Peyer's patch (tissue), 4 donors: ENCODE measurements at regions not wholly inside any gene's neighbourhood (a gene's known extent, or its start where the extent isn't known, plus 50 kb on each side); places are given as distances from the start of the nearest gene placed in this dataset.

Source experiments
- DNase-seq, 3 donors: peaks; one replicate each; pipeline ENCODE4 v3.0.0-alpha.2; 2017 to 2019
- H3K27ac ChIP-seq, 4 donors: fragments of 200-600 bp; sonication (generic); one replicate each; pipeline ENCODE4 v1.5.1; 2016 to 2019
- H3K27me3 ChIP-seq, 2 donors: fragments of 200-600 bp; sonication (generic); one replicate each; pipeline ENCODE4 v1.5.1; 2019
- H3K36me3 ChIP-seq, 3 donors: fragments of 200-600 bp; sonication (generic); one replicate each; pipeline ENCODE4 v1.5.1; 2016 to 2019
- H3K4me1 ChIP-seq, 4 donors: fragments of 200-600 bp; sonication (generic); one replicate each; pipeline ENCODE4 v1.5.1; 2016 to 2019
- H3K4me3 ChIP-seq, 4 donors: fragments of 200-600 bp; sonication (generic); 1 replicate in 3 of 4; 2 replicates in 1 of 4; pipeline ENCODE4 v1.5.1; 2016 to 2019; ENCODE audit warnings: mild to moderate bottlenecking in 1 of 4
- H3K9me3 ChIP-seq, 4 donors: fragments of 200-600 bp; sonication (generic); one replicate each; pipeline ENCODE4 v1.5.1; 2016 to 2019; ENCODE audit warnings: mild to moderate bottlenecking in 1 of 4
- POLR2A ChIP-seq, 2 donors: fragments of 450-650 bp; IDR thresholded peaks; one replicate each; pipeline ENCODE4 v1.5.1; 2017; ENCODE audit warnings: antibody characterized with exemption in 2 of 2, mild to moderate bottlenecking in 2 of 2, moderate library complexity in 2 of 2
- TF ChIP-seq, protein P1 (sequence below), 6 experiments: fragments of 450-650 bp in 4 of 6; fragments of 200-600 bp in 2 of 6; sonication (generic) in 1 of 6; IDR thresholded peaks; one replicate each; pipeline ENCODE4 v1.5.1; 2017 to 2019; ENCODE audit warnings: antibody characterized with exemption in 6 of 6, mild to moderate bottlenecking in 3 of 6, moderate library complexity in 1 of 6

DNA sequence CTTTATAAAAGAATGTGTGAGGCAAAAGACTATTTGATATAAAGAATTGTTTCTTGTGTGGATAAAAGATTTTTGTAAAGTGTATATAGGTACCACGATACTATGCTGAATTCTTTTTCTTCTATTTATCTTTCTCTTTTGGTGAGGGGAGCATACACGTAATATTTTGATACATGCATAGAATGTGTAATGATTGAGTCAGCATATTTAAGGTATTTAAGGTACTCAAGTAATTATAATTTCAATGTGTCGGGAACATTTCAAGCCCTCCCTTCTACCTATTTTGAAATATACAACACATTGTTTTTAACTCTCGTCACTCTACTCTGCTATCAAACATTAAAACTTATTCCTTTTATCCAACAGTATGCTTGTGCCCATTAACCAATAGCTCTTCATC is 1221.6 kb upstream of the PHF14 start:
- no peak overlapping the region for H3K27ac ChIP-seq
- no peak for TF ChIP-seq POLR2A (IDR thresholded peaks at IDR 0.05)
- TF ChIP-seq, protein P1, sequence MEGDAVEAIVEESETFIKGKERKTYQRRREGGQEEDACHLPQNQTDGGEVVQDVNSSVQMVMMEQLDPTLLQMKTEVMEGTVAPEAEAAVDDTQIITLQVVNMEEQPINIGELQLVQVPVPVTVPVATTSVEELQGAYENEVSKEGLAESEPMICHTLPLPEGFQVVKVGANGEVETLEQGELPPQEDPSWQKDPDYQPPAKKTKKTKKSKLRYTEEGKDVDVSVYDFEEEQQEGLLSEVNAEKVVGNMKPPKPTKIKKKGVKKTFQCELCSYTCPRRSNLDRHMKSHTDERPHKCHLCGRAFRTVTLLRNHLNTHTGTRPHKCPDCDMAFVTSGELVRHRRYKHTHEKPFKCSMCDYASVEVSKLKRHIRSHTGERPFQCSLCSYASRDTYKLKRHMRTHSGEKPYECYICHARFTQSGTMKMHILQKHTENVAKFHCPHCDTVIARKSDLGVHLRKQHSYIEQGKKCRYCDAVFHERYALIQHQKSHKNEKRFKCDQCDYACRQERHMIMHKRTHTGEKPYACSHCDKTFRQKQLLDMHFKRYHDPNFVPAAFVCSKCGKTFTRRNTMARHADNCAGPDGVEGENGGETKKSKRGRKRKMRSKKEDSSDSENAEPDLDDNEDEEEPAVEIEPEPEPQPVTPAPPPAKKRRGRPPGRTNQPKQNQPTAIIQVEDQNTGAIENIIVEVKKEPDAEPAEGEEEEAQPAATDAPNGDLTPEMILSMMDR (IDR thresholded peaks at IDR 0.05) = no peak
- H3K4me1 ChIP-seq = no peaks in the 10 kb centered on the region

DNA sequence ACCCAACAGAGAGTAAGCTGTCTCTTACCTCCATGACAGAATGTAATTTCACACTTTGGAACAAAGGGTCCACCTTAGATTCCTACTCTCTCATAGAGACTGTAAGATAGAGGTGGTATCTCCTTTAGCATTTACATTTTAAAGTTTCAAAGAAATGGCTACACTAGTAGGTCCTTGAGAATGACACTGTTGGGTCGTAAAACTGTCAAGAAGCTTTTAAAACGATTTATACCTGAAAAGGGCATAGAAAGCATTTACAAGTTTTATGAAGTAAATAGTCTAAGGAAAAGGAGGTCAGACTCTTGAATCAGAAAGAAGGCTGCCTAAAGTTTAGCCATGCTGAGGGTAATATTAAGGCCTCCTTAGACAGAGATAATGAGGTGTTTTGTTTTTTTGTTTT is 1212.4 kb upstream of the PHF14 start:
- Histone ChIP-seq H3K9me3 (no peaks in the 10 kb centered on the region), H3K36me3 (no peaks in the 10 kb centered on the region), H3K27ac (no peak overlapping the region), H3K4me3 (no peak overlapping the region), H3K27me3 (no peaks in the 10 kb centered on the region), H3K4me1 (no peaks in the 10 kb centered on the region)
- no peak for TF ChIP-seq POLR2A (IDR thresholded peaks at IDR 0.05)
- TF ChIP-seq, protein P1 (IDR thresholded peaks at IDR 0.05) = no peak
- no peak for DNase-seq

More for the DNA sequence above, 1221.6 kb upstream of the PHF14 start:
- H3K27me3 ChIP-seq = no peaks in the 10 kb centered on the region
- H3K4me3 ChIP-seq = no peak overlapping the region
- DNase-seq = no peak
- H3K36me3 ChIP-seq = no peaks in the 10 kb centered on the region
- H3K9me3 ChIP-seq = no peaks in the 10 kb centered on the region

DNA sequence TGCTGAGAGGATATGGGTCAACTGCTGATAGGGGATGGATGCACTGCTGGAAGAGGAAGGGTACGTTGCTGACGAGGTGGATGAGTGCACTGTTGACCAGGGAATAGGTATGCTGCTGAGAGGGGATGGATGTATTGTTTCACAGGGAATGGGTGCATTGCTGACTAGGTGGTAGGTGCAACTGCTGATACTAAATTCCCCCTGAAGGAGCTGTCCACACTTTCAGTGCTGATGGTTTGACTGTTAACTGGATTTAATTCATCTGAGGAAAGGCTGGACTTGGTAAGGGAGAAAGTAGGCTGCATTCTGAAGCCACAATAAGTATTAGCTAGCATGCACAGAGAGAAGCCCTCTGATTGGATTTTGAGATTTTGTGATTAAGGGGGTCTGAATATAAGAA is 1196.8 kb upstream of the PHF14 start:
- H3K4me1 ChIP-seq = no peaks in the 10 kb centered on the region
- H3K27ac ChIP-seq = no peak overlapping the region
- peaks cover 0 to 12% (median 0%) of the 10 kb centered on the region in 4 donors for H3K9me3 ChIP-seq
- DNase-seq = no peak
- H3K36me3 ChIP-seq = no peaks in the 10 kb centered on the region
- TF ChIP-seq, protein P1 (IDR thresholded peaks at IDR 0.05) = no peak
- no peak for TF ChIP-seq POLR2A (IDR thresholded peaks at IDR 0.05)
- H3K4me3 ChIP-seq = no peak overlapping the region
- H3K27me3 ChIP-seq = no peaks in the 10 kb centered on the region

DNA sequence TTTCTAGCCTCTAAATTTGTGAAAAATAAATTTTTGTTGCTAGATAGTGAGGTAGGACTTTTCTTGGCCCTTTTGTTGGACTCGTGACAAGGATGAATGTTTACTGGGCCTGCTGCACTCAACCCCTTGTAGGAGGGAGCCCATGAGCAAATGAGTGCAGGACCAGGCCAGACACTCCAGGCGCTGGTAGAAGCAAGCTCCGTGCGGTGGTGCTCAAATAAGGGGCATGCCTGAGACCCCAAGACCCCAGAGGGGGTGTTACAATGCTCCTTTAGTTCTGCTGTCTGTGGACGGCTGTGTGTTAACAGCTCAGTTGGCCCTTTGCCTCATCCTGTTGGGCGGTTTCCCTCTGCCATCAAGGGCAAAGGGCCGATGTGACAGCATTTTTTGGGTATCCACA is 1195.3 kb upstream of the PHF14 start:
- H3K27me3 ChIP-seq = no peaks in the 10 kb centered on the region
- no peak overlapping the region for H3K27ac ChIP-seq
- no peak for DNase-seq
- H3K4me3 ChIP-seq = no peak overlapping the region
- H3K9me3 ChIP-seq = peaks cover 0 to 12% (median 0%) of the 10 kb centered on the region in 4 donors
- no peaks in the 10 kb centered on the region for H3K4me1 ChIP-seq
- H3K36me3 ChIP-seq = no peaks in the 10 kb centered on the region
- no peak for TF ChIP-seq POLR2A (IDR thresholded peaks at IDR 0.05)
- TF ChIP-seq, protein P1 (IDR thresholded peaks at IDR 0.05) = no peak

DNA sequence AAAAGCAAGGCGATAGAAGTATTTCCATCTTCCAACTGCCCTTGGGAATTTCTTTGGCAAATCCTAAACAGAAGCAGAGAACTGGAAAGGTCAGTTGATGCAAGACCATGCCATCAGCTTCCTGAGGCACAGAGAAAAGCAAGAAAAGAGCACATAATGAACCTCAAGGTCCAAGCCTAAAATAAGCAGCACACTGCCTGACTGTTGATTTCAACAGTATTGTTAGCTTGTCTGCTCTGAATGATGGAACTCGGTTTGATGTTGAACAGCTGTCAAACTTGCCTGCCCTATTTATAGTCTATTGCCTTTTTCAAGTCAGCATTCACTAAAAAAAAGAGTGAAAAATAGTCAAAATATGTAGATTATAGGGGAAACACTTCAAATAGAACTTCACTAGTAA is 1192.0 kb upstream of the PHF14 start:
- Histone ChIP-seq H3K4me1 (no peaks in the 10 kb centered on the region), H3K27me3 (no peaks in the 10 kb centered on the region), H3K4me3 (no peak overlapping the region), H3K36me3 (no peaks in the 10 kb centered on the region), H3K27ac (no peak overlapping the region), H3K9me3 (peaks cover 0 to 8% (median 0%) of the 10 kb centered on the region in 4 donors)
- DNase-seq = no peak
- TF ChIP-seq, protein P1 (IDR thresholded peaks at IDR 0.05) = no peak
- no peak for TF ChIP-seq POLR2A (IDR thresholded peaks at IDR 0.05)

DNA sequence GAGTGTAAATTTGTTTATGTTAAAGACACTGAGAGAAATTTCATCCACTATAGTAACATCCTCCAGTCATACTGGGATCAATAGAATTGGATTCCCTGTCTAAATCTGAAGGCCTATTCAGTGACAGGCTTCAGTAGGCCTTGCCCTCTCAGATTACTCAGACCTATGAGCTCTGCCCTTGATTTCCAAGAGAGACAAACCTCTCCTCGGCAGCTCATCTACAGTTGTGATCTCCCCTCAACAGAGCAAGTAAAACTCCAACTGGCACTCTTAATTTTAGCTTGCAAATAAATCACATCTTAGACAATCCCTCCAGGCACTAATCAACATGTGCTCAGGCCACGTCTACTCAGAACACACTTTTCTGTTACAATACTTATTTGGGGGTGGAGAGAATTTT is 1191.4 kb upstream of the PHF14 start:
- H3K4me3 ChIP-seq = no peak overlapping the region
- H3K27me3 ChIP-seq = no peaks in the 10 kb centered on the region
- no peak for DNase-seq
- H3K36me3 ChIP-seq = no peaks in the 10 kb centered on the region
- H3K9me3 ChIP-seq = peaks cover 0 to 8% (median 0%) of the 10 kb centered on the region in 4 donors
- H3K27ac ChIP-seq = no peak overlapping the region
- no peaks in the 10 kb centered on the region for H3K4me1 ChIP-seq
- no peak for TF ChIP-seq POLR2A (IDR thresholded peaks at IDR 0.05)
- TF ChIP-seq, protein P1 (IDR thresholded peaks at IDR 0.05) = no peak
